Femur (tissue), 1 donor: ENCODE measurements at regions not wholly inside any gene's neighbourhood (a gene's known extent, or its start where the extent isn't known, plus 50 kb on each side); places are given as distances from the start of the nearest gene placed in this dataset.

Experiments used
- DNase-seq: peaks from one replicate; pipeline ENCODE4 v3.0.0-alpha.2; 2017

- DNase-seq = peak; percentile 52
Measured at GRCh38 chr2:14234911-14235310, 397.6 kb upstream of the LRATD1 start.

GRCh38 chr2:14235667-14236066, 396.9 kb upstream of the LRATD1 start:
- no peak for DNase-seq

GRCh38 chr2:14237902-14238301, 394.6 kb upstream of the LRATD1 start:
- no peak for DNase-seq

- no peak for DNase-seq
Measured at GRCh38 chr2:14239605-14240004, 392.9 kb upstream of the LRATD1 start.

- DNase-seq = no peak
Measured at GRCh38 chr2:14240868-14241267, 391.6 kb upstream of the LRATD1 start.

GRCh38 chr2:14245901-14246300, 386.6 kb upstream of the LRATD1 start:
- DNase-seq = no peak

GRCh38 chr2:14255135-14255820, 377.2 kb upstream of the LRATD1 start:
- DNase-seq = no peak

- no peak for DNase-seq
Measured at GRCh38 chr2:14256890-14257289, 375.6 kb upstream of the LRATD1 start.

GRCh38 chr2:14257801-14258507, 374.6 kb upstream of the LRATD1 start:
- DNase-seq = no peak

- DNase-seq = no peak
Measured at GRCh38 chr2:14261771-14262170, 370.7 kb upstream of the LRATD1 start.

- no peak for DNase-seq
Measured at GRCh38 chr2:14263053-14263452, 369.5 kb upstream of the LRATD1 start.

GRCh38 chr2:14270036-14270582, 362.4 kb upstream of the LRATD1 start:
- DNase-seq = no peak

- DNase-seq = no peak
Measured at GRCh38 chr2:14272396-14273075, 360.0 kb upstream of the LRATD1 start.

- DNase-seq = no peak
Measured at GRCh38 chr2:14273650-14274049, 358.9 kb upstream of the LRATD1 start.

GRCh38 chr2:14284244-14284643, 348.3 kb upstream of the LRATD1 start:
- no peak for DNase-seq

- no peak for DNase-seq
Measured at GRCh38 chr2:14285812-14286211, 346.7 kb upstream of the LRATD1 start.

- no peak for DNase-seq
Measured at GRCh38 chr2:14288016-14288415, 344.5 kb upstream of the LRATD1 start.

- DNase-seq = no peak
Measured at GRCh38 chr2:14292964-14293363, 339.6 kb upstream of the LRATD1 start.

GRCh38 chr2:14297340-14297739, 335.2 kb upstream of the LRATD1 start:
- no peak for DNase-seq

- DNase-seq = no peak
Measured at GRCh38 chr2:14297906-14298305, 334.6 kb upstream of the LRATD1 start.

- no peak for DNase-seq
Measured at GRCh38 chr2:14301331-14301730, 331.2 kb upstream of the LRATD1 start.

GRCh38 chr2:14303366-14304115, 329.0 kb upstream of the LRATD1 start:
- no peak for DNase-seq

GRCh38 chr2:14304326-14304725, 328.2 kb upstream of the LRATD1 start:
- no peak for DNase-seq
